Left ventricle myocardium superior (tissue), 1 donor: ENCODE measurements at regions not wholly inside any gene's neighbourhood (a gene's known extent, or its start where the extent isn't known, plus 50 kb on each side); places are given as distances from the start of the nearest gene placed in this dataset.

Source experiments
- ATAC-seq: fragments of 200-7000 bp; cut with Tn5 transposase; one replicate; pipeline ENCODE4 v1.9.1; 2020; ENCODE audit warnings: mild to moderate bottlenecking, moderate library complexity
- DNase-seq: peaks from one replicate; pipeline ENCODE4 v3.0.0-alpha.2; 2020
- intact Hi-C: fragments of 100-400 bp; cut with micrococcal nuclease; formaldehyde crosslinking; loops from one replicate; pipeline ENCODE4 v1.11.0; 2022
- donor health status: DM: no; HTN: yes; CAD: no; lungs with severe emphysema.

GRCh38 chr9:99590840-99591239, 230.8 kb upstream of the NR4A3 start:
- DNase-seq = no peak
- intact Hi-C loops = no loop called here
- peak; percentile 32 for ATAC-seq

GRCh38 chr9:99591770-99592169, 229.9 kb upstream of the NR4A3 start:
- ATAC-seq = no peak
- no peak for DNase-seq
- intact Hi-C loops = no loop called here

DNA sequence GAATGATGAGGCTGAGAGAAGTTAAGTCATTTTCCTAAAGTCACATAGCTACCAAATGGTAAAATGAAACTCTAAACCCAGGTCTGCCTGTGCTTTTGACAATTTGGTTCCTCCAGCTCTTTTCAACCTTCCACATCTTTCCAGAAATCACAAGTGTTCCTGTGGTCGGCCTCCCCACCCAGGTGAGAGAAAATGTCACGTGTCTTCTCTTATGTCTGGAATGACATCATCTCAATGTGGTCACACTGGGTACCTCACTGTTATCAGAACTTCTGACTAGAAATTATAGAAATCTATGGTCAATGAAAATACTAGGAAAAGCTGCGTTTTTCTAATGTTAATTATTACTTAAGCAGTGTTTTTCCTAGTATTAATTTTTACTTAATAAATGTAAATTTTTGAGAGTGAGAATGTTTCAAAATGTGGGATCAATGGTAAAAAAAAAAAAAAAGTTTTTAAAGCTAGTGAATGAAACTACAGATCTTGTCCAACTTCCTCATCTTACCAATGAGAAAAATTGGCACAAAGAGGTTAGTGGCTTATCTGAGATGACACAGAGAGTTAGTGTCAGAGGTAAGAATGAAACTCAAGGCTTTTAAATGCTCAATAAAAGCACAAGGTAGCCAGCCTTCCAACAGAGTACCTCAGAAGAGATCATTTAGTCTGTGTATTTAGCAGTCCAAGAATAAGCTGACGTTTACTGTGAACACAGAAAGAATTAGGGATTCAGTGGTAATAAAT, 228.7 kb upstream of the NR4A3 start:
- no peak for DNase-seq
- ATAC-seq = no peak
- intact Hi-C loops = no loop called here

GRCh38 chr9:99593610-99594009, 228.1 kb upstream of the NR4A3 start:
- DNase-seq (no peak), ATAC-seq (no peak)
- intact Hi-C loops = no loop called here

GRCh38 chr9:99594056-99594780, 227.5 kb upstream of the NR4A3 start:
- intact Hi-C loops = no loop called here
- ATAC-seq (no peak), DNase-seq (no peak)

- intact Hi-C loops = no loop called here
- no peak for DNase-seq
- no peak for ATAC-seq
Observed at GRCh38 chr9:99595796-99596195, 225.9 kb upstream of the NR4A3 start.

DNA sequence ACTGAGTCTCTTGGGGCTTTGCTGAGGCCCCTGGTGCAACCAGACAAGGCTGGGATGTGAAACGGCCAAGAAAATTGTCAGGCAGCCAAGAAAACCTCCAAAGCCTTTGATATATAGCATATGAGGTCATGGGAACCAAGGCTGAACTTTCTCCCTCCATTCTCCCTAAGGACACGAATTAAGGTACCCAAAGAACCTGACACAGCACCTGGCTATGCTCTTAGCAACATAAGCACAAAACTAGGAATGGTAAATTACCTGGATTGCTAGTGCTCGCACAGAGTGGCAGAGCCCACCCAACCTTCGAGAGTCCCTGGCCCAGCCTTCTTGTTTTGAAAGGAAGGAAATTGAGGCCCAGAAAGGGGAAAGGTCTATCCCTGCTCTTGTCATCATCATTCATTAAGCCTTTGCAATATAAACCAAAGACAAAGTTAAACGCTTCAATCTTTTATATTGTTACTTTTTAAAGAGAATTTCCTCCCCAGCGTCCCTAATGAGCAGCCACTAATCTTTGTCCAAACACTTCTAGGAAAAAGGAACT, 220.0 kb upstream of the NR4A3 start:
- no peak for DNase-seq
- ATAC-seq = peak; percentile 57
- intact Hi-C loops = no loop called here

DNA sequence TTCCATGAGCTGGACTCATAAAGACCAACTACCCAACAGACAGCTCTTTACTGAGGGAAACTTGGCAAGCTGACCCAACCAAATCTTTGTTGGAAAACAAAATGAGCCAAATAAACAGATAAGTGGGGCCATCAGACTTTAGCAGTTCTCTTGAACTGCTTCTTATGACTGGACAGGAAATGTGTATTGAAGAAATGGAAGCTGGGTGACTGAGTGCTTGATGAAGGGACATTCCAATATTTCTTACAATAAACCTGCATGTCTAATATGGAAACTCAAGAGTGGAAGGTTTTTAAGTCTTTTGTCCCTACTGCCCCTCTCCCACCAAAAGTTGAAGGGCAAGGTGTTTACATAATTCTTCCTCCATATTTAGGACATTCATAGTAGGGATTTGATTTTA, 218.8 kb upstream of the NR4A3 start:
- no peak for DNase-seq
- ATAC-seq = no peak
- intact Hi-C loops = no loop called here

DNA sequence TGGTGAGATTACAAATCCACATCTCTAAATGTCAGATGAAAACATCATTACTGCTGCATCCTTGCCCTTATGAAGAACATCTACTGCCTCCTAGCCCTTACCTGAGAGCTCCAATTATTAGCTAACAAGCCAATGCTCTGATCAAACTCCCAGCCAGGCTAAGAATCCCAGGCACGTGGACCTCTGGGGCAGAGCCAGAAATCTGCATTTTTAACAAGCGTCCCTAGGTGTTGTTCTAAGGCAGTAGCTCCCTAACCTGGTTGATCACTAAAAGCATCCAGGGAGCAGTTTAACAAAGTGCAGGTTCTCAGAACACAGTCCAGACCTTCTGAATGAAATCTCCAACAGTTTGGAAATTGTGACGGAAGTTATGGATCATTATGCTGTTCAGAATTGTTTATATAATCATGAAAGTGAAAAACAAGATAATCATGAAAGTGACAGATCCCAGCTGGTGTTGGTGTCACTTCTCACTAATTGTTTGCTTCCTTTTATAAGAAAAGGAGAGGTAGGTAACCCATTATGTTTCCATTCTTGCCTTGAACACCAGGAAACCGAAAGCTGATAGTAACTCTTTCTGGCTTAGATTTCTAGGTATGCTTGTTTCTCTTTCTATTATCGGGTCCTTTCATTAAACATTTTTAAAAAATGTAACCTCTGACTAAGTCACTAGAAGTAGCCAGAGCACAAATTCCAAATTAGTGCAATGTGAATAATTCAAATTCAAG, 216.5 kb upstream of the NR4A3 start:
- ATAC-seq = no peak
- no peak for DNase-seq
- intact Hi-C loops = no loop called here

- intact Hi-C loops = no loop called here
- DNase-seq (no peak), ATAC-seq (no peak)
Observed at GRCh38 chr9:99606296-99606695, 215.4 kb upstream of the NR4A3 start.

GRCh38 chr9:99606957-99607356, 214.7 kb upstream of the NR4A3 start:
- DNase-seq = no peak
- ATAC-seq = no peak
- intact Hi-C loops = no loop called here

- no peak for DNase-seq
- intact Hi-C loops = no loop called here
- no peak for ATAC-seq
Observed at GRCh38 chr9:99607842-99608448, 213.7 kb upstream of the NR4A3 start.

DNA sequence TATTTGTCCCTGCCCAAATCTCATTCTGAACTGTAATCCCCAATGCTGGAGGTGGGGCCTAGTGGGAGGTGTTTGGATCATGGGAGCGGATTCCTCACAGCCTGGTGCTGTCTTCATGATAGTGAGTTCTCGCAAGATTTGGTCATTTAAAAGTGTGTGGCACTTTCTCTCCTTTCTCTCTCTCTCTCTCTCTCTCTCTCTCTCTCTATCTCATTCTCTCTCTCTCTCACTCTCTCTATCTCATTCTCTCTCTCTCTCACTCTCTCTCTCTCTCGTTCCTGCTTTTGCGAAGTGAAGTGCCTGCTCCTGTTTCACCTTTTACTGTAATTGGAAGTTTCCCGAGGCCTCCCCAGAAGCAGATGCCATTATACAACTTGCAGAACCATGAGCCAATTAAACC, 207.3 kb upstream of the NR4A3 start:
- intact Hi-C loops = no loop called here
- no peak for ATAC-seq
- DNase-seq = no peak

DNA sequence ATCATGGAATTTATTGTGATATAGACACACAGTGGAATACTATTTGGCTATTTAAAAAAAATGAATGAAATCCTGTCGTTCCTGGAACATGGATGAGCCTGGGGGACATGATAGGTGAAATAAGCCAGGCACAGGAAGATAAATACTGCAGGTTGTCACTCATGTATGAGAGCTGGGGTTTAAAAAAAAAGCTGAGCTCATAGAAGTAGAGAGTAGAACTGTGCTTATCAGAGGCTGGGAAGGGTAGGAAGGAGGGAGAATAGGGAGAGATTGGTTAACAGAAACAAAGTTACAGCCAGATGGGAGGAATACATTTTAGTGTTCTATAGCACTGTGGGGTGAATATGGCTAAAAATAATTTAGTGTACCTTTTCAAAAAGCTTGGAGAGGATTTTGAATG, 200.6 kb upstream of the NR4A3 start:
- intact Hi-C loops = no loop called here
- DNase-seq (no peak), ATAC-seq (peak; percentile 91)

GRCh38 chr9:99622679-99623078, 199.0 kb upstream of the NR4A3 start:
- ATAC-seq = no peak
- intact Hi-C loops = no loop called here
- no peak for DNase-seq

GRCh38 chr9:99623780-99624364, 197.8 kb upstream of the NR4A3 start:
- DNase-seq (no peak), ATAC-seq (no peak)
- intact Hi-C loops = no loop called here

- intact Hi-C loops = no loop called here
- DNase-seq (no peak), ATAC-seq (no peak)
Observed at GRCh38 chr9:99624499-99625233, 197.0 kb upstream of the NR4A3 start.

- ATAC-seq (no peak), DNase-seq (no peak)
- intact Hi-C loops = no loop called here
Observed at GRCh38 chr9:99626426-99626825, 195.3 kb upstream of the NR4A3 start.

GRCh38 chr9:99628285-99628684, 193.4 kb upstream of the NR4A3 start:
- no peak for ATAC-seq
- intact Hi-C loops = no loop called here
- no peak for DNase-seq
